LHCN-M2 (cell line): ENCODE measurements at regions not wholly inside any gene's neighbourhood (a gene's known extent, or its start where the extent isn't known, plus 50 kb on each side); places are given as distances from the start of the nearest gene placed in this dataset.
A peak's percentile ranks its signal among the peaks of the same experiment; 100 is the strongest.
"Not testable (repeated sequence)": the region's sequence is repeated elsewhere in the genome, so short reads cannot be mapped to it uniquely, and the experiment has no call there.

ENCODE experiments used
- DNase-seq: peaks from one replicate; pipeline ENCODE4 v3.0.0-alpha.2; 2012; ENCODE audit warnings: low read depth

DNA sequence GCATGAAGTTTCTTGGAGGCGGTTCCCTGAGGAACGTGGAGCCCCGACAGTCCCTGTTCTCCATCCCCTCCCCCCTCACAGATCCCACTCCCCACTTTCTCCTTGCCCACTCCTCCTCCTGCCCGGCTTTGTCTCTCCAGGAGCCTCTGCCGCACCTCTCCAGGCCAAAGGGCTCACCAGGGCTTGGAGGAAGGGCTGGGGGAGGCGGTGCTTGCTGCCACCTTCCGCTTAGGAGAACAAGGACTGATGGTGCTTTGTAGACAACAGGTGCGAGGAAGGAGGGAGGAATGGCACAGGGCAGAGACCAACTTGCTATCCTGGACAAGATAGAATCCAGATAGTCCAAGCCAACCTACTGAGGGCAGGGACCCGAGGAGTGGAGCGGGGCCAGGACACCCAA lies 103.5 kb upstream of the SMAD3 start:
- DNase-seq = no peak

DNA sequence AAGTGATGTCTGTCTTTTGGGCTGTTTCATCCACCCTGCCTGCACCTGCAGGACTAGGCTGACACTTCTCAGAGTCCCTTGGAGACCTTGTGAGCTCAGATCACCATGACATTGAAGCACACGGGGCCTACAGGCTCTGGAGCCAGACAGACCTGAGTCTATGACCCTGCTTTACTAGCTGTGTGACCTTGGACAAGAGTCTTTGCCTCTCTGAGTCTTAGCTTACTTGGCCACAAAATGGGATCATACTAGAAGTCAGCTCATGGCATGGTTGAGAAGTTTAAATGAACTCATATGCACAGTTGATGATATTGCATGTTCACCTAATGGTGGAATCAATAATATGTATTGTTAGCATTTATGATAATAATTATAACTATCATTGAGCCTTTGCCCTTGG lies 102.9 kb upstream of the SMAD3 start:
- no peak for DNase-seq

DNA sequence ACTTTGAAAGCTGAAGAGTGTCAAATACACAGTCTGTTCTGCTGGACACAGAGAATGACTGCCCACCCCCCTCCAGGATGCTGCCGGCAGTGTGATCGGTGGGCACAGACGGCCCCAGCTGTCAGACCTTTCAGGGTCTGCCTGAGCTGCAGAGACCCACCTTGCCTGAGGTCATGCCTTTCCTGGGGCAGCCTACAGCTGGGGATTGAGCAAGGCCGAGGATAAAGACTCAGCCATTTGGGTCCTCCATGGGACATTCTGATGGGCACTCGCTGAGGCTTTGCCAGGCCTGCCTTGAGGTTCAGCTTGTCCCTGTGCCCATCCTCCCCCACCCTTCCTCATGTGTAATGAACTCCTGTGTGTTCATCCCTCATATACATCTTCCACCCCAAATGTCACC lies 102.3 kb upstream of the SMAD3 start:
- no peak for DNase-seq

DNA sequence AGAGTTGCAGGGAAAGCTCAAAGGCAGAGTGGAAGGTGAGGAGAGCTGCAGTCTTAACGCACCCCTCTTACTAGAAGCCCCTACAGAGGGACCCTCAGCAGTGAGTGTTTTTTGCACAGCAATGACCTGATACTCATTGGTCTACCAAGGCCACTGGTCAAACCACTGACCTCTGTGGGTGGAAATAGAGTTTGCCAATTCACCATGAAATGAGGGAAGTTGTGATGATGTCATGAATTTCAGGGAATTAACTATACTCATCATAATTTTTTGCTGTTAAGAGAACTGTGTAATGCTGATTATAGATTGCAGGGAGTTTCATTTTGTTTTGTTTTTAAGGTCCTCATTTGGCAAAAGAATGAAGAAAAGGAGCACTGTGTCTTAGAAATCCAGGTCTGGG lies 101.7 kb upstream of the SMAD3 start:
- no peak for DNase-seq

DNA sequence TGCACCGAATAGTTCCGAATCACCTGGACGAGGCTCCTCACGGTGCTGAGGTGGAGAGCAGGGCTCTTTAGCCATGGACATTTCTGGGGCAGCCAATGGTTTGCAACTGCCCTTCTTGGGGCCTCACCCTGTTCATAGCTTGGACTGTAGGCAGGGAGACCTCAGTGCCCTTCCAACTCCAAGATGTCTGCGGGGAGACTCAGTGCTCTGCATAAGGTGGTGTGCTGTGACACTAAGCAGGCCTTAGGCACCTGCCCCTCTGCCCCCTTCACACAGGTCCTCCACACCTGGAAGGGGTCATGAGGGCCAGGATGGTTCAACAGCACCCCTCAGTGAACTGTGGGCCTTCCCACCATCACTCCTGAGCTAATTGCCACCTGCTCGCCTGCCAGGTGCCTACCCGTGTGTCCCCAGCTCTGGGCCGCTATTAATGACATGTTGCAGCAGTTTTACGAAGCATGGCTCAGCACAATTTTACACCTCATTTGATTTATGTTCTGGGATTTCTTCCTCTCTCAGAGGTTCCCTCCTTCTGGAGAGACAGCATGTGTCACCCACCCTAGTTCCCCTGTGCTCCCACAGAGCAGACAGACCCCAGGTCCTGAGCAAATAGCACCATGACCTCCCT lies 101.2 kb upstream of the SMAD3 start:
- DNase-seq = no peak

DNA sequence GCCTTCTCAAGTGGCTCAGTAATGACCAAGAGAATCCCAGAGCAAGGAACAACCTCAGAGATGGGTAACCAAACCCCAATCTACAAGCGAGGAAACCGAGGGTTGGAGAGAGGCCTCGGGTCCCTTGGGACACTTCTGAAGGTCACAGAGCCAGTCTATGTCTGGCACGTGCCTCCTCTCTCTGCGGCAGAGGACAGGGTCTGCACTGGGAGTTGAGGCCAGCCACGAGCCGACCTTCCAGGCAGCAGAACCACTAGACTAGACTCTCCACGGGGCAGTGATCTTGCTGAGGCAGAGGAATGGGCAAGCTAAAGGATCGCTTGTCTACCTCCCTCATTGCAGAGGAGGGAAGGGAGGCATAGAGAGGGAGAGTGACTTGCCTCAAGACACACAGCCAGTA lies 100.6 kb upstream of the SMAD3 start:
- DNase-seq = no peak

DNA sequence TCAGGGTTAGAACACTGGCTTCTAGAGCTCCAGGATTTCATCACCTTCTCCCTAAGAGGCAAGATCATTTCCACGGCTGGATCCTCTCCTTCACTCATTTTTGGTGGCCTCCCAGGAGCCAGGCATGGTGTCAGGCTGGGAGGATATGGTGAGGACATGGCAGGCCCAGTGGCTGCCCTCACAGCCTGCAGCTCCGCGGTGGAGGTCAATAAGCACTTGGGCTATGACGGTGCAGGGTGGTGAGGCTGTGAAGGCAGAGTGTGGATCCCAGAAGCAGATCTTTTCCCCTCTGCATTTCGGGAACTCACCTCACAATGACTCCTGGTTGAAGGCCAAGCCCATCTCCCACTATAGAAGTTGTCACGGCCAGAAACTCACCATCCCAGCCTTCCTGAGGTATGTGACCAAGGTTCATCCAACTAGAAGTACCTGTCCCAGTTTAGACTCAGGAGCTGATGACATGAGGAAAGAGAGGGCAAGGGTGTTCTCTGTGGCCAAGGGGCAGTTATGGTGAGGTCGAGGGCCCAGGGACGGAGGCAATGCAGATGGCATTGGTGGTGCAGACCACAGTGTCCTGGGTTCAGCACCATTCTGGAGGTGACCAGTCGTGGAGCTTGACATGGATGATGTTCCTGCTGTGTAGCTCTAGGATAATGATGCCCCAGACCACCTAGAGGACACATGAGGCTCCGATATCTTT lies 100.1 kb upstream of the SMAD3 start:
- DNase-seq = no peak

DNA sequence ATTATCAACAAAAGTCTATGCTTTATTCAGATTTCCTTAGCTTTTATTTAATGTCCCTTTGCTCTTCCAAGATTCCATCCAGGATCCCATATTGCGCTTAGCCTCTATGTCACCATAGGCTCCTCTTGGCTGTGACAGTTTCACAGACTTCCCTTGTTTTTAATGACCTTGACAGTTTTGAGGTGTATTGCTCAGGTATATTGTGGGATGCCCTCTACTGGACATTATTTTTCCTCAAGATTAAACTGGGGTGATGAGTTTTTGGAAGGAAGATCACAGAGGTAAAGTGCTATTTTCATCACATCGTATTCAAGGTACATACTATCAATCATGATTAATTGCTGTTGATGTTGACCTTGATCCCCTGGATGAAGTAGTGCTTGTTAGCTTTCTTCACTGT lies 99.1 kb upstream of the SMAD3 start:
- no peak for DNase-seq

DNA sequence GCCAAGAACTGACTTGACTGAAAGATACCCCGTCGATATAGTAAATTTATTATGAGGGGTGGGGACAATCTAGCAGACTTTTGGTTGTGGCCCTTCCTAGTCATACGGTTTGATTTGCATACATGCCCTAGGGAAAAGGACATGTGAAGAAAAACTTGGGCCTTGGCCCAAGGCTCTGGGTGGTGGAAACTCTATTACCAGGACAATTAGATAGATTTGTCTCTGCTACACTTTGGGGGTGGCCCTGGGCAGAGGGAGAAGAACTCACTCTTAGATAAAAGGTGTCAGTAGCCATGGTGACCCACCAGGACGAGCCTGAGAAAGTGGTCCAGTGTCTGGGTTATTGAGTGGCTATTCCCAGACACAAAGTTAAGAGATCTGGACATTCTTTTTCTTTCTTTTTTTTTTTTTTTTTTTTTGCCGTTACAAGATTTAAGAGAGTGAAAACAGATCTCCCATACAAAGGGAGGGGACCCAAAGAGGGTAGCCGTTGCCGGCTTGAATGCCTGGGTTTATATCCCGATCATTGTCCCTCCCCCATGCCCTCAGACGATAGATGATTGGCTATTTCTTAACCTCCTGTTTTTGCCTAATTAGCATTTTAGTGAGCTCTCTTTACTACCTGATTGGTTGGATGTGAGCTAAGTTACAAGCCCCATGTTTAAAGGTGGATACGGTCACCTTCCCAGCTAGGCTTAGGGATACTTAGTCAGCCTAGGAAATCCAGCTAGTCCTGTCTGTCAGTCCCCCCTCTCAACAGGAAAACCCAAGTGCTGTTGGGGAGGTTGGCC lies 96.4 kb upstream of the SMAD3 start:
- no peak for DNase-seq

DNA sequence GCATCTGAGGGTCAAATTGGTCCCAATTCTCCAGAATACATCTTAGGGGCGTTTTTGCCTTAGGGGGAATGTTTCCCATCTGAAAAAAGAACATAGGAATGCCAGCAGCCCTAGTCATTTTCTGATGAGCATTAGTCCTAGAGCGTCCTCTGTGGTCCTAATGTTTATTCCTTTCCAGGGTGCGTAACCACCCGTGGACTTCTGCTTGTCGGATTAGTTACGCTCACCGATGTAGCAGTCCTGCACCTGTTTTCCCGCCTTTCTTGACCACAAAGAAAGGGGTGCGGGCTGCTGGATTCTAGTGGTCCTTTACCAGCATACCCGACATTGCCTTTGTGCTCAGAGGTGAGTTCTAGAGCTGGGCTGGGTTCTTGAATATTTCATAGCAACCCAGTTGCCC lies 91.3 kb upstream of the SMAD3 start:
- not testable (repeated sequence) for DNase-seq

DNA sequence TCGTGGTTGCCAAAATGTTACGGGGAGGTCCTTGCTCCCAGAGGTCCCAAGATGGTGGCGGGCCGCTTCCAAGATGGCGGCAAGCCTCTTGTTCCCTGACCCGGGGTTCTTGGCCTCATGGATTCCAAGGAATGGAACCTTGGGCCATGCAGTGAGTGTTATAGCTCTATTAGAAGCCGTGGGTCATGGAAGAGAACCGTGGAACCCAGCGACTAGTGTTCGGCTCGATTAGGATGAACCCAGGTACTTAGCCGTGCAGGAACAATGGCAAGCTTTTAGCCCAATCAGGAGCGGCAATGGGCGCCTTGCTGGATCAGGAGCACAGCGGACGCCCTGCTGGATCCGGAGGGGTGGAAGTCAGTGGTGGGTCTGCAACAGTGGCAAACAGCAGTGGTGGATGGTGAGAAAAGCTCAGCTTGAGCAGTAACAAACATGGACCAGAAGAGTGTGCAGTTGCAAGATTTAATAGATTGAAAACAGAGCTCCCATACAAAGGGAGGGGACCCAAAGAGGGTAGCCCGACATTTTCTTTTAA lies 89.2 kb upstream of the SMAD3 start:
- not testable (repeated sequence) for DNase-seq

DNA sequence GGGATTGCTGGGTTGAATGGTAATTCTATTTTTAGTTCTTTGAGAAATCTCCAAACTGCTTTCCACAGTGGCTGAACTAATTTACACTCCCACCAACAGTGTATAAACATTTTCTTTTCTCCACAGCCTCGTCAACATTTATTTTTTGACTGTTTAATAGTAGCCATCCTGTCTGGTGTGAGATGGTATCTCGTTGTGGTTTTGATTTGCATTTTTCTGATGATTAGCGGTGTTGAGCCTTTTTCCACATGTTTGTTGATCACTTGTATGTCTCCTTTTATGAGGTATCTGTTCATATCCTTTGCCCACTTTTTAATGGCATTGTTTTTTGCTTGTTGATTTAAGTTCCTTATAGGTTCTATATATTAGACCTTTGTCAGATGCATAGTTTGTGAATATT lies 85.1 kb upstream of the SMAD3 start:
- not testable (repeated sequence) for DNase-seq

DNA sequence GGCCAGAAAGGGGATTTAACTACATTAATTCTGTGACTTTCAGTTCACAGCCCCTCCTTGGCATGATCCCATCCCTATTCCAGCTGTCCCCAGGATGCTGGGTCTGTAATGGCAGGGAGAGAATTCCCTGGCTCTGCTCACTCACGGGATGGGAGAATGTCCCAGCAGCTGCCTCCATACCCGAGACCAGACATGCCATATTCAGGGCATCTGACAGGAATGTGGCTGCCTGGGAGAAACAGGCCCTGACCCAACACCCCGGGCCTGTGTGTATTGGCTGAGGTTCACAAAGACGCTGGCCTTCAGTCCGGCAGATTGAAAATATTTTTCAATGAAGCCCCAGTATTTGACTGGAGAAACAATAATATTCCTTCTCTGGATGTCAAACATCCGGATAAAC lies 83.6 kb upstream of the SMAD3 start:
- DNase-seq = no peak

DNA sequence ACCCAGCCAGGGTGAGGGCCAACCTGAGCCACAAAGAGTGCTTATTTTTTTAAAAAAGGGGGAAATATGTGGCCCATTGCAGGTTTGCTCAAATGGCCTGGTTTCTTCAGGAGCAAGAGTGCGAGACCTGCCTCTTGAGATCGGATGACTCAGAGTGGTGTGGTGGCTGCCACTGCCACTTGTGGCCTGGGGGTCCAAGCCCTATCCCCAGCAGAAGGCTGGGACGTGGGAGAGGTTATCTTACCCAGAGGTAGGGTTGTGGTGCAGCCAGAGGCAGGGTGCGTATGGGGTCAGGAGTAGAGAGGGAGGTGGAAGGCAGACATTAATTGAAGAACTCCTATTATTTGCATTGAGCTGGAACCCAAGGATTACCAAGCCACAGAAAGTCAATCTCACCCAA lies 83.2 kb upstream of the SMAD3 start:
- no peak for DNase-seq

DNA sequence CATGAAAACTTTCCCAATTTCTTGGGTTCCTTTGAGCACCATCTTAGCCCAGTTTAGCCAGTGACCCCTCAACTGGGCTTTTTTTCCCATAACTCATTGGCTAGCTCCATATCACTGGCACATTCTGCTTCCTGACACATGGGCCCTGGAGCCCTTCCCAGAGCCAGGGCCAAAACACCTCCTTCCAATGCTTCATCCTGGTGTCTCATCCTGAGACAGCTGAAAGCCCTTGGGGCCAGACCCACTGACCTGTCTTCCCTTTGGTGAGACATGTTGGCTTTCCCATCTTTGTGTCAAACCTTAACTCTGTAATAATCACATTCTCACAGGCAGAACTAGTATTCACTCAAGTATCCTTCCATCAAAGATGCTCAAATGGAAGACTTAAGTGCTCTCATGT lies 82.6 kb upstream of the SMAD3 start:
- DNase-seq = no peak

DNA sequence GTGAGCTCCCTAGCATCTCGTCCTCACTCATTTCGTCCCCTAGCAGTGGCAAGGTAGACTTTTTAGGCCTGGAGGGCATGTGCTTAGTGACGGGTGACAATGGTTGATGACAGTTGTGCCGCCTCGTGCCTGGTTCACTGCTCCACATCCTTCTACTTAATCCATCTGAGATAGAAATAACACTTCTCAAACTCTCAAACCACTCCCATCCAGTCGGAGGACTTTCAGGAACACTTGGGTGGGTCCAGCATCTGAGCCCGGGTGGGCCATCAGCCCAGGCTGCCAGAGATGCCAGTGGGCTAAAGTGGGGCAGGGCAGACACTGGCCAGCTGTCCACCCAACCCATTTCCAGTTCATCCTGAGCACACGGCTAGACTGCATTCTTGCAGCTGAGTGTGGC lies 79.7 kb upstream of the SMAD3 start:
- no peak for DNase-seq

DNA sequence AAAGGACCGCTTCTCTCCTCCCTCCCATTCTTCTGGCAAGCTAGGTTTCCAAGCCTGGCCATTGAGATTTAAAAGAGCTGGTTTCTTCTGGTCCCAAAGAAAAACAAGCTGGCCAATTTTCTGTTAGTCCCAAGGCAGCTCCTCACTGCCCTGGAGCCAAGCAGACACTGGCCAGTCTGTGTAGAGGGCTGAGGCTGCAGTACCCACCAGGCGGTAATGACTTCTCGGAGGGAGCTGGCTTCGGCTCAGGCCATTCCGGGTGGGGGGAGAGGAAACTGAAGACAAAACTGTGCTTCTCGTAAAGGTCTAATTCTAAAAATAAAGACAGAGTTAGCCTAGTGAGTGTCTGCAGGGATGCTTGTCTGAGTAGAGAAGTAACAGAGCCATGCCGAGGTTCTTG lies 78.5 kb upstream of the SMAD3 start:
- no peak for DNase-seq

DNA sequence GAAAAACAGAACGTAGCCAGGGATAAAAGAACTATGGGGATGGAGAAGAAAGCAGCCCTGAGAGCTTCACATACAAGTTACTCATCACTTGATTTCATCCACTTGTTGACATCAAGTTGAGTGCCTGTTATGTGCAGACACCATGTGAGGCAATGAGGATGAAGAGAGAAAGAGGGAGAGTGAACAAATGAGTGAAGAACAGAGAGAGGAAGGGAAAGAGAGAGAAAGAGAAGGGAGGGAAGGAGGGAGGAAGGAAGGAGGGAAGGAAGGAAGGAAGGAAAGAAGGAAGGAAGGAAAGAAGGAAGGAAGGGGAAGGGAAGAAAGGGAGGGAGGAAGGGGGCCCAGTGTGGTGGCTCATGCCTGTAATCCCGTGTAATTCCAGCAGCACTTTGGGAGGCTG lies 72.3 kb upstream of the SMAD3 start:
- no peak for DNase-seq

DNA sequence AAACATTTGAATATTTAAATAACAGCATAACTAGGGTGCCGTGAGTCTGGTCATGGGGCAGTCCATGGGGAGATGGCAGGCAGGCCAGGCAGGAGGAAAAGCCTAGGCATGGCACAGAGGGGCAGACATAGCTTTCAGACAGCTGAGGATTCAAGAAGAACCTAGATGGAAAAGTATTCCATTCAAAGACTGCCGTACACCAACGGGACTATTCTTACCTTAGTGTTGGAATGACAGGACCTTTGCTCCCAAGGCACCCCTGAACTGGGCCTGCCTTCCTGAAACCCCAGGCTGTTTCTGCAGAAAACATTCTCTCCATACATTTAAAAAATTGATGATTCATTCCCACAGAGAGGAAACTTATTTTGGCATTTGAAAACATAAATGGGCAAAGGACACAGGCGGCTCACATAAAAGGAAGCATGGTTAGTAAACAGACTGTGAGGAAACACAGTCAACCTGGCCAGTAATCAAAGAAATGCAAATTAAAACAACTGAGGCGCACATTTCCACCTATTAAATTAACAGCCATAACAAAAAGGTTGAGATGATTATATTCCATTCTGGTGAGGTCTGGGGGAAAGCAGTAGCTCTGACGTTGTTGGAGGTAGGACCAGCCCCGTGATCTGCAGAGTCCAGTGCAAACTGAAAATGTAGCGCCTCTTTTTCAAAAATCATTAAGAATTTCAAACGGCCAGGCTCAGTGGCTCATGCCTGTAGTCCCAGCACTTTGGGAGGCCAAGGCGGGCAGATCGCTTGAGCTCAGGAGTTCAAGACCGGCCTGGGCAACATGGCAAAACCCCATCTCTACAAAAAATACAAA lies 71.3 kb upstream of the SMAD3 start:
- no peak for DNase-seq

DNA sequence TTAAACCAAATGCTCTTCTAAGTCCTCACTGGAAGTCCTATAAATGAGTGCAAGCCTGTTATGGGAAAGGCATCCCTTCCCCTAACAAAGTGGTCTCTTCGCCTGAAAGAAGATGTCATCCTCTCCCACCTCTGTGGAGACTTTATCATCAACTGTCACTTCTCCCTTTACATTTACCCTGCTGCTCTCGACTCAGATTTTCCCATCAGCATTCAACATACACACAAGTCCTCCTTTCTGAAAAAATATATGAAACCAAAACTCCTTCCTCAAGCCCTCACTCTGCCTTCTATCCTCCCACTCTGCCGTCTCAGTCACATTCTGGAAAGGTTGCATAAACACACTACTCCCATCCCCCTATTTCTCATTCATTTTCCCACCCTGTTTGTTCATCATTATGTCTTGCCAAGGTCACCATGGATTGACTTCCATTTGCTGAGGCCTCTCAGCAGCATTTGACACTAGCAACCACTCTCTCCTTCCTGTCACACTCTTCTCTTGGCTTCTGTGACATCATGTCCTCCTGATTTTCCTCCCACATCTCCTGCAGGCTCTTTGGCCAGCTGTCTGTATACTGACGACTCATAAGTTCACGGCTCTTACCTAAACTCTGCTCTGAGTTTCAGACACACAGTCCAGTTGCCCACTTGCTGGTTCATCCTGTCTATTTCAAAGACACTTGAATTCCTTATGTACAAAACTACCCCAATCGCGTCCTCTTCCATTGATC lies 70.3 kb upstream of the SMAD3 start:
- DNase-seq = peak; percentile 81

DNA sequence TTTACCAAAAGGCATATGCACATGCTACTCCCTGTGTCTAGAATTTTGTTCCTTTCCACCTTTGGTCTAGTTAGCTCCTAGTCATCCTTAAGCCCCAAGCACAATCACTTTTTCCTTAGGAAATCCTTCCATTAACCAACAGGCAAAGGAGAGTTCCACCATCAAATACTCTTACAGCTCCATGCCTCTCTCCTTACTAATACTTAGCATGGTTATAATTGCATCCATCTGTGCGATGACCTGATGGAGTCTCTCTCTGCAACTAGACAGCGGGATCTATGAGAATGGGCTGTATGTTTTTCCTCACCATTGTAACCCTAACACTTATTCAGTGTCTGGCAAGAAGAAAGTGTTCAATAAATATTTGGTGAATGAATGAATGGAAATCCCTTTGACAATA lies 69.3 kb upstream of the SMAD3 start:
- no peak for DNase-seq
